Lung microvascular endothelial cell (primary cell): ENCODE measurements at regions not wholly inside any gene's neighbourhood (a gene's known extent, or its start where the extent isn't known, plus 50 kb on each side); places are given as distances from the start of the nearest gene placed in this dataset.

ENCODE experiments used
- DNase-seq, 2 donors: peaks; one replicate each; pipeline versions ENCODE4 v3.0.0 to v3.0.0-alpha.2; 2010; ENCODE audit warnings: low read depth in 2 of 2

- DNase-seq, result peak in 1 of 2 donors; percentile 24
These were observed 54.6 kb upstream of the EOLA2 start for GRCh38 chrX:149992918-149993317.

GRCh38 chrX:149993989-149994388 lies 55.7 kb upstream of the EOLA2 start:
- DNase-seq, result no peak

- DNase-seq, result no peak
These were observed 58.2 kb upstream of the EOLA2 start for GRCh38 chrX:149996515-149996914.

- no peak for DNase-seq
These were observed 66.7 kb upstream of the EOLA2 start for GRCh38 chrX:150005027-150005426.

GRCh38 chrX:150007356-150007755 lies 69.1 kb upstream of the EOLA2 start:
- peak; percentile 26 to 27 for DNase-seq

- peak in 1 of 2 donors; percentile 1 for DNase-seq
These were observed 74.5 kb upstream of the EOLA2 start for GRCh38 chrX:150012647-150013381.

GRCh38 chrX:150014525-150014924 lies 76.2 kb upstream of the EOLA2 start:
- DNase-seq, result no peak

- DNase-seq, result no peak
These were observed 79.6 kb upstream of the EOLA2 start for GRCh38 chrX:150017868-150018267.

- DNase-seq, result no peak
These were observed 80.7 kb upstream of the EOLA2 start for GRCh38 chrX:150018931-150019361.

- no peak for DNase-seq
These were observed 90.4 kb upstream of the EOLA2 start for GRCh38 chrX:150028692-150029091.

GRCh38 chrX:150032742-150033141 lies 94.5 kb upstream of the EOLA2 start:
- peak in 1 of 2 donors; percentile 75 for DNase-seq

- no peak for DNase-seq
These were observed 96.5 kb upstream of the EOLA2 start for GRCh38 chrX:150034788-150035187.

GRCh38 chrX:150035531-150035930 lies 97.2 kb upstream of the EOLA2 start:
- DNase-seq, result peak in 1 of 2 donors; percentile 27

- DNase-seq, result peak; percentile 71 to 82
These were observed 97.9 kb upstream of the EOLA2 start for GRCh38 chrX:150036181-150036580.

- no peak for DNase-seq
These were observed 98.3 kb upstream of the EOLA2 start for GRCh38 chrX:150036641-150037040.

GRCh38 chrX:150037041-150037440 lies 98.8 kb upstream of the EOLA2 start:
- peak in 1 of 2 donors; percentile 34 for DNase-seq

GRCh38 chrX:150038315-150038714 lies 100.0 kb upstream of the EOLA2 start:
- no peak for DNase-seq

GRCh38 chrX:150038986-150039599 lies 100.8 kb upstream of the EOLA2 start:
- peak in 1 of 2 donors; percentile 15 for DNase-seq

GRCh38 chrX:150041208-150041607 lies 102.9 kb upstream of the EOLA2 start:
- DNase-seq, result no peak

- DNase-seq, result no peak
These were observed 106.3 kb upstream of the EOLA2 start for GRCh38 chrX:150044556-150044955.

GRCh38 chrX:150047818-150048217 lies 109.5 kb upstream of the EOLA2 start:
- no peak for DNase-seq

- peak in 1 of 2 donors; percentile 54 for DNase-seq
These were observed 111.4 kb upstream of the EOLA2 start for GRCh38 chrX:150049647-150050046.

GRCh38 chrX:150050387-150050786 lies 112.1 kb upstream of the EOLA2 start:
- no peak for DNase-seq
